DOHH2 (cell line): ENCODE measurements at regions not wholly inside any gene's neighbourhood (a gene's known extent, or its start where the extent isn't known, plus 50 kb on each side); places are given as distances from the start of the nearest gene placed in this dataset.

Experiments
- EZH2phosphoT487 ChIP-seq: fragments of 200-600 bp; sonication (generic); IDR thresholded peaks from 2 replicates; pipeline ENCODE4 v1.6.1; 2017; ENCODE audit warnings: borderline replicate concordance, mild to moderate bottlenecking, antibody characterized with exemption, low read length, moderate library complexity, mixed read lengths
- TF ChIP-seq, protein P1 (sequence below): fragments of 200-600 bp; sonication (generic); IDR thresholded peaks from one replicate; pipeline ENCODE4 v1.5.1; 2014; ENCODE audit warnings: antibody characterized with exemption, mild to moderate bottlenecking, low read depth, low read length; ENCODE audit not compliant: poor library complexity, severe bottlenecking

GRCh38 chr11:109026891-109027489 is 362.1 kb downstream of the DDX10 start:
- TF ChIP-seq, protein P1, sequence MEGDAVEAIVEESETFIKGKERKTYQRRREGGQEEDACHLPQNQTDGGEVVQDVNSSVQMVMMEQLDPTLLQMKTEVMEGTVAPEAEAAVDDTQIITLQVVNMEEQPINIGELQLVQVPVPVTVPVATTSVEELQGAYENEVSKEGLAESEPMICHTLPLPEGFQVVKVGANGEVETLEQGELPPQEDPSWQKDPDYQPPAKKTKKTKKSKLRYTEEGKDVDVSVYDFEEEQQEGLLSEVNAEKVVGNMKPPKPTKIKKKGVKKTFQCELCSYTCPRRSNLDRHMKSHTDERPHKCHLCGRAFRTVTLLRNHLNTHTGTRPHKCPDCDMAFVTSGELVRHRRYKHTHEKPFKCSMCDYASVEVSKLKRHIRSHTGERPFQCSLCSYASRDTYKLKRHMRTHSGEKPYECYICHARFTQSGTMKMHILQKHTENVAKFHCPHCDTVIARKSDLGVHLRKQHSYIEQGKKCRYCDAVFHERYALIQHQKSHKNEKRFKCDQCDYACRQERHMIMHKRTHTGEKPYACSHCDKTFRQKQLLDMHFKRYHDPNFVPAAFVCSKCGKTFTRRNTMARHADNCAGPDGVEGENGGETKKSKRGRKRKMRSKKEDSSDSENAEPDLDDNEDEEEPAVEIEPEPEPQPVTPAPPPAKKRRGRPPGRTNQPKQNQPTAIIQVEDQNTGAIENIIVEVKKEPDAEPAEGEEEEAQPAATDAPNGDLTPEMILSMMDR: no peak
- TF ChIP-seq EZH2phosphoT487: no peak
